SU-DHL-6 (cell line): ENCODE measurements at regions not wholly inside any gene's neighbourhood (a gene's known extent, or its start where the extent isn't known, plus 50 kb on each side); places are given as distances from the start of the nearest gene placed in this dataset.

ENCODE experiments used
- CTCF ChIP-seq: fragments of 200-600 bp; sonication (generic); IDR thresholded peaks from one replicate; pipeline ENCODE4 v1.5.1; 2017; ENCODE audit warnings: antibody characterized with exemption, mild to moderate bottlenecking, low read length, moderate library complexity; ENCODE audit not compliant: insufficient read depth, poor library complexity, severe bottlenecking
- EZH2phosphoT487 ChIP-seq: fragments of 200-600 bp; sonication (generic), shearing (Covaris generic); conservative IDR thresholded peaks from 2 replicates; pipeline ENCODE4 v1.6.1; 2018; ENCODE audit warnings: mild to moderate bottlenecking, antibody characterized with exemption, low read length, moderate library complexity, mixed read lengths

- TF ChIP-seq EZH2phosphoT487 (no peak), CTCF (no peak)
Observed at GRCh38 chr6:112806163-112806865, 459.2 kb downstream of the RFPL4B start.
